Prostate gland (tissue), 2 donors: ENCODE measurements at regions not wholly inside any gene's neighbourhood (a gene's known extent, or its start where the extent isn't known, plus 50 kb on each side); places are given as distances from the start of the nearest gene placed in this dataset.

Experiments used
- POLR2A ChIP-seq: fragments of 450-650 bp; IDR thresholded peaks from one replicate; pipeline ENCODE4 v1.6.1; 2016; ENCODE audit warnings: antibody characterized with exemption, mild to moderate bottlenecking
- TF ChIP-seq, protein P1 (sequence below), 4 experiments: fragments of 200-600 bp in 2 of 4; fragments of 450-650 bp in 2 of 4; sonication (generic) in 2 of 4; IDR thresholded peaks; 1 replicate in 3 of 4; 2 replicates in 1 of 4; pipeline ENCODE4 v1.5.1; 2016 to 2019; ENCODE audit warnings: antibody characterized with exemption in 4 of 4, mild to moderate bottlenecking in 2 of 4, moderate library complexity in 2 of 4

DNA sequence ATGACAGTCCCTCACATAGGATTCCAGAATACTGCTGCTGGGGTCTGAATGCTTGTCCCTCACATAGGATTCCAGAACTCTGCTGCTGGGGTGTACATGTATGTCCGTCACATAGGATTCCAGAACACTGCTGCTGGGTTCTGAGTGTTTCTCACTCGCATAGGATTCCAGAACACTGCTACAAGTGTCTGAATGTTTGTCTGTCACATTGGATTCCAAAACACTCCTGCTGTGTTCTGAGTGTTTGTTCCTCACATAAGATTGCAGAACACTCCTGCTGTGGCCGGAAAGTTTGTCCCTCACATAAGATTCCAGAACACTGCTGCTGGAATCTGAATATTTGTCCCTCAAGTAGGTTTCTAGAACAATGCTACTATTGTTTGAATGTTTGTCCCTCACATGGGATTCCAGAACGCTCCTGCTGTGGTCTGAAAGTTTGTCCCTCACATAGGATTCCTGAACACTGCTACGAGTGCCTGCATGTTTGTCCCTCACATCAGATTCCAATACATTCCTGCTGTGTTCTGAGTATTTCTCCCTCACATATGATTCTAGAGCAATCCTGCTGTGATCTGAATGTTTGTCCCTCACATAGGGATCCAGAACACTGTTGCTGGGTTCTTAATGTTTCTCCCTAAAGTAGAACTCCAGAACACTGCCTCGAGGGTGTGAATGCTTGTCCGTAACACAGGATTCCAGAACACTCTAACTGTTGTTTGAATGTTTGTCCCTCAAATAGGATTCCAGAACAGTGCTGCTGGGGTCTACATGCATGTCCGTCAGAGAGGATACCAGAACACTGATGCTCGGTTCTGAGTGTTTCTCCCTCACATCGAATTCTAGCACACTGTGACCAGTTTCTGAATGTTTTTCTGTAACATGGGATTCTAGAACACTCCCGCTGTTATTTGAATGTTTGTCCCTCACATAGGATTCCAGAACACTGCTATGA, 200.4 kb downstream of the FOXD4L6 start:
- TF ChIP-seq, protein P1, sequence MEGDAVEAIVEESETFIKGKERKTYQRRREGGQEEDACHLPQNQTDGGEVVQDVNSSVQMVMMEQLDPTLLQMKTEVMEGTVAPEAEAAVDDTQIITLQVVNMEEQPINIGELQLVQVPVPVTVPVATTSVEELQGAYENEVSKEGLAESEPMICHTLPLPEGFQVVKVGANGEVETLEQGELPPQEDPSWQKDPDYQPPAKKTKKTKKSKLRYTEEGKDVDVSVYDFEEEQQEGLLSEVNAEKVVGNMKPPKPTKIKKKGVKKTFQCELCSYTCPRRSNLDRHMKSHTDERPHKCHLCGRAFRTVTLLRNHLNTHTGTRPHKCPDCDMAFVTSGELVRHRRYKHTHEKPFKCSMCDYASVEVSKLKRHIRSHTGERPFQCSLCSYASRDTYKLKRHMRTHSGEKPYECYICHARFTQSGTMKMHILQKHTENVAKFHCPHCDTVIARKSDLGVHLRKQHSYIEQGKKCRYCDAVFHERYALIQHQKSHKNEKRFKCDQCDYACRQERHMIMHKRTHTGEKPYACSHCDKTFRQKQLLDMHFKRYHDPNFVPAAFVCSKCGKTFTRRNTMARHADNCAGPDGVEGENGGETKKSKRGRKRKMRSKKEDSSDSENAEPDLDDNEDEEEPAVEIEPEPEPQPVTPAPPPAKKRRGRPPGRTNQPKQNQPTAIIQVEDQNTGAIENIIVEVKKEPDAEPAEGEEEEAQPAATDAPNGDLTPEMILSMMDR (IDR thresholded peaks at IDR 0.05) = no peak
- no peak for TF ChIP-seq POLR2A
